NT2/D1 (cell line): ENCODE measurements at regions not wholly inside any gene's neighbourhood (a gene's known extent, or its start where the extent isn't known, plus 50 kb on each side); places are given as distances from the start of the nearest gene placed in this dataset.

Experiments
- SUZ12 ChIP-seq: IDR thresholded peaks from 2 replicates; pipeline ENCODE4 v1.6.1; 2011; ENCODE audit not compliant: insufficient read length, insufficient read depth; ENCODE audit errors: extremely low read depth
- YY1 ChIP-seq: IDR thresholded peaks from 2 replicates; pipeline ENCODE4 v1.6.1; 2011; ENCODE audit not compliant: insufficient read length, insufficient read depth
- ZNF274 ChIP-seq: IDR thresholded peaks from 2 replicates; pipeline ENCODE4 v1.6.1; 2011; ENCODE audit warnings: mild to moderate bottlenecking, low read depth, low read length

GRCh38 chr12:75579552-75579951, 68.1 kb upstream of the KRR1 start:
- no peak for TF ChIP-seq ZNF274
- TF ChIP-seq SUZ12, result no peak
- TF ChIP-seq YY1, result no peak
